Neural cell (in vitro differentiated cells): ENCODE measurements at regions not wholly inside any gene's neighbourhood (a gene's known extent, or its start where the extent isn't known, plus 50 kb on each side); places are given as distances from the start of the nearest gene placed in this dataset.

ENCODE experiments used
- H2AFZ ChIP-seq: fragments of 200-600, 300-800 bp; sonication (generic), shearing (Covaris generic); 2 replicates; pipeline ENCODE4 v1.6.0; 2014; ENCODE audit warnings: low read depth, mild to moderate bottlenecking, antibody characterized with exemption, low read length, moderate library complexity
- H3F3A ChIP-seq: fragments of 200-600 bp; shearing (Covaris generic); 2 replicates; pipeline ENCODE4 v1.6.1; 2016; ENCODE audit warnings: mild to moderate bottlenecking, moderate library complexity, mixed read lengths, antibody characterized with exemption, low read length; ENCODE audit not compliant: insufficient read depth, poor library complexity, severe bottlenecking
- H3K27ac ChIP-seq: fragments of 200-600, 300-800 bp; sonication (generic), shearing (Covaris generic); 2 replicates; pipeline ENCODE4 v1.5.1; 2014; ENCODE audit warnings: mild to moderate bottlenecking, low read length, moderate library complexity
- H3K27me3 ChIP-seq: fragments of 300-800, 200-600 bp; sonication (generic), shearing (Covaris generic); 2 replicates; pipeline ENCODE4 v1.6.0; 2014; ENCODE audit warnings: mild to moderate bottlenecking, low read depth, low read length, moderate library complexity; ENCODE audit not compliant: insufficient read depth
- H3K36me3 ChIP-seq: fragments of 300-800, 200-600 bp; sonication (generic), shearing (Covaris generic); 2 replicates; pipeline ENCODE4 v1.5.1; 2014; ENCODE audit warnings: mild to moderate bottlenecking, antibody characterized with exemption, low read length, moderate library complexity; ENCODE audit not compliant: insufficient read depth
- H3K4me2 ChIP-seq: fragments of 300-800, 200-600 bp; sonication (generic), shearing (Covaris generic); 2 replicates; pipeline ENCODE4 v1.6.0; 2014; ENCODE audit warnings: mild to moderate bottlenecking, low read length
- H3K4me3 ChIP-seq: fragments of 300-800, 200-600 bp; sonication (generic), shearing (Covaris generic); 2 replicates; pipeline ENCODE4 v1.5.1; 2014; ENCODE audit warnings: mild to moderate bottlenecking, low read length, moderate library complexity
- H3K79me2 ChIP-seq: fragments of 200-600 bp; shearing (Covaris generic); replicated peaks from 2 replicates; pipeline ENCODE4 v1.6.0; 2014; ENCODE audit warnings: mild to moderate bottlenecking, low read length, moderate library complexity; ENCODE audit not compliant: insufficient read depth
- H3K9ac ChIP-seq: fragments of 300-800, 200-600 bp; sonication (generic), shearing (Covaris generic); 2 replicates; pipeline ENCODE4 v1.6.1; 2016; ENCODE audit warnings: mild to moderate bottlenecking, low read length, mixed read lengths
- H3K9me2 ChIP-seq: fragments of 200-600 bp; shearing (Covaris generic); 2 replicates; pipeline ENCODE4 v1.6.1; 2016; ENCODE audit warnings: mild to moderate bottlenecking, low read length, mixed read lengths; ENCODE audit not compliant: insufficient read depth
- H3K9me3 ChIP-seq: fragments of 200-600, 300-800 bp; sonication (generic), shearing (Covaris generic); 2 replicates; pipeline ENCODE4 v1.6.1; 2016; ENCODE audit warnings: mild to moderate bottlenecking, mixed run types, low read length, moderate library complexity, mixed read lengths
- H4K20me1 ChIP-seq: fragments of 200-600 bp; shearing (Covaris generic); 2 replicates; pipeline ENCODE4 v1.6.1; 2016; ENCODE audit warnings: mild to moderate bottlenecking, mixed run types; ENCODE audit not compliant: insufficient read depth
- EP300 ChIP-seq: fragments of 450-650 bp; conservative IDR thresholded peaks from 2 replicates; pipeline ENCODE4 v1.6.1; 2014; ENCODE audit warnings: antibody characterized with exemption, mild to moderate bottlenecking, moderate library complexity; ENCODE audit not compliant: poor library complexity, severe bottlenecking
- EZH2 ChIP-seq: fragments of 200-600, 300-800 bp; shearing (Covaris generic), sonication (generic); IDR thresholded peaks from 2 replicates; pipeline ENCODE4 v1.6.1; 2014; ENCODE audit warnings: antibody characterized with exemption, low read length, borderline replicate concordance, mild to moderate bottlenecking; ENCODE audit not compliant: insufficient read depth, poor library complexity, severe bottlenecking
- MXI1 ChIP-seq: fragments of 450-650 bp; conservative IDR thresholded peaks from 2 replicates; pipeline ENCODE4 v1.6.1; 2014; ENCODE audit warnings: antibody characterized with exemption, mild to moderate bottlenecking; ENCODE audit not compliant: poor library complexity, severe bottlenecking
- POLR2AphosphoS5 ChIP-seq: IDR thresholded peaks from 2 replicates; pipeline ENCODE4 v1.6.1; 2012
- RAD21 ChIP-seq: fragments of 450-650 bp; conservative IDR thresholded peaks from 2 replicates; pipeline ENCODE4 v1.6.1; 2014; ENCODE audit warnings: antibody characterized with exemption, mild to moderate bottlenecking, moderate library complexity
- REST ChIP-seq: IDR thresholded peaks from 2 replicates; pipeline ENCODE4 v1.6.1; 2012; ENCODE audit warnings: borderline replicate concordance
- SMC3 ChIP-seq: fragments of 450-650 bp; conservative IDR thresholded peaks from 2 replicates; pipeline ENCODE4 v1.6.1; 2014; ENCODE audit warnings: antibody characterized with exemption, mild to moderate bottlenecking, moderate library complexity; ENCODE audit not compliant: poor library complexity
- TAF1 ChIP-seq: IDR thresholded peaks from 2 replicates; pipeline ENCODE4 v1.6.1; 2012; ENCODE audit warnings: low read depth
- TF ChIP-seq, protein P1 (sequence below): fragments of 450-650 bp; IDR thresholded peaks from 2 replicates; pipeline ENCODE4 v1.5.1; 2014; ENCODE audit warnings: antibody characterized with exemption, mild to moderate bottlenecking, moderate library complexity; ENCODE audit not compliant: poor library complexity, severe bottlenecking

- H3K4me2 ChIP-seq, result no peak overlapping the region
- TF ChIP-seq, protein P1, sequence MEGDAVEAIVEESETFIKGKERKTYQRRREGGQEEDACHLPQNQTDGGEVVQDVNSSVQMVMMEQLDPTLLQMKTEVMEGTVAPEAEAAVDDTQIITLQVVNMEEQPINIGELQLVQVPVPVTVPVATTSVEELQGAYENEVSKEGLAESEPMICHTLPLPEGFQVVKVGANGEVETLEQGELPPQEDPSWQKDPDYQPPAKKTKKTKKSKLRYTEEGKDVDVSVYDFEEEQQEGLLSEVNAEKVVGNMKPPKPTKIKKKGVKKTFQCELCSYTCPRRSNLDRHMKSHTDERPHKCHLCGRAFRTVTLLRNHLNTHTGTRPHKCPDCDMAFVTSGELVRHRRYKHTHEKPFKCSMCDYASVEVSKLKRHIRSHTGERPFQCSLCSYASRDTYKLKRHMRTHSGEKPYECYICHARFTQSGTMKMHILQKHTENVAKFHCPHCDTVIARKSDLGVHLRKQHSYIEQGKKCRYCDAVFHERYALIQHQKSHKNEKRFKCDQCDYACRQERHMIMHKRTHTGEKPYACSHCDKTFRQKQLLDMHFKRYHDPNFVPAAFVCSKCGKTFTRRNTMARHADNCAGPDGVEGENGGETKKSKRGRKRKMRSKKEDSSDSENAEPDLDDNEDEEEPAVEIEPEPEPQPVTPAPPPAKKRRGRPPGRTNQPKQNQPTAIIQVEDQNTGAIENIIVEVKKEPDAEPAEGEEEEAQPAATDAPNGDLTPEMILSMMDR, result no peak
- TF ChIP-seq EZH2, result no peak
- TF ChIP-seq EP300, result no peak
- TF ChIP-seq TAF1, result no peak
- no peak for TF ChIP-seq MXI1
- no peak for TF ChIP-seq POLR2AphosphoS5
- no peak for TF ChIP-seq RAD21
- no peak for TF ChIP-seq SMC3
- TF ChIP-seq REST, result no peak
Measured at GRCh38 chr3:170764017-170764416, 106.0 kb downstream of the RPL22L1 start.

DNA sequence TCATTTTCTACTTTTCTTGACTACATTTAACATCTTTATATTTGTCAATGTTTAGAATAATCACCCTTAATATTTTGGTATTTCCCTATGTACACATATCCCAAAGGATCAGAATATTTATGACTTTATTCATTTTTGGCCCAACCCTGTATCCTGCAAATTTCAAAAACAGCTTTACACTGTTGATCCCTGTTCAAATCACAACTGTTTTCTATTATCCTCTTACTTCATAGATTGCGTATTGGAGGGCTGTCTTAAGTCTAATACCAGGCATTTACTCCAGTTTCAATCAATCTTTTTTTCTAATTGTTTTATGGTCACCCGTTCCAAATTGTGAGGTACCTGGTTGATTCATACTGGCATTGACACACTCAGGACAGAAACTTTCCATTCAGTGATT, 107.9 kb downstream of the RPL22L1 start:
- Histone ChIP-seq H3K79me2 (no peaks in the 10 kb centered on the region), H3K4me3 (no peak overlapping the region), H3K4me2 (no peak overlapping the region), H3K9me3 (no peaks in the 10 kb centered on the region), H3K9ac (no peak overlapping the region), H3K36me3 (no peaks in the 10 kb centered on the region), H4K20me1 (no peaks in the 10 kb centered on the region), H3K27ac (no peak overlapping the region), H2AFZ (no peak overlapping the region), H3K27me3 (no peaks in the 10 kb centered on the region), H3F3A (no peaks in the 10 kb centered on the region), H3K9me2 (no peaks in the 10 kb centered on the region)
- TF ChIP-seq REST (no peak), TAF1 (no peak), SMC3 (no peak), MXI1 (no peak), EP300 (no peak), POLR2AphosphoS5 (no peak), EZH2 (no peak), RAD21 (no peak)
- TF ChIP-seq, protein P1, result no peak

More at GRCh38 chr3:170764017-170764416, 106.0 kb downstream of the RPL22L1 start:
- no peak overlapping the region for H3K27ac ChIP-seq
- H3K27me3 ChIP-seq, result no peaks in the 10 kb centered on the region
- H3K9ac ChIP-seq, result no peak overlapping the region
- no peak overlapping the region for H3K4me3 ChIP-seq
- no peaks in the 10 kb centered on the region for H3F3A ChIP-seq
- no peaks in the 10 kb centered on the region for H3K9me3 ChIP-seq
- no peaks in the 10 kb centered on the region for H3K79me2 ChIP-seq
- no peak overlapping the region for H2AFZ ChIP-seq
- H4K20me1 ChIP-seq, result no peaks in the 10 kb centered on the region
- H3K36me3 ChIP-seq, result no peaks in the 10 kb centered on the region
- no peaks in the 10 kb centered on the region for H3K9me2 ChIP-seq
